HG03571 (cell line): ENCODE measurements at regions not wholly inside any gene's neighbourhood (a gene's known extent, or its start where the extent isn't known, plus 50 kb on each side); places are given as distances from the start of the nearest gene placed in this dataset.

ENCODE experiments used
- ATAC-seq: cut with Tn5 transposase; IDR thresholded peaks from one replicate; pipeline ENCODE4 v1.9.1; 2021; ENCODE audit not compliant: unreplicated experiment

DNA sequence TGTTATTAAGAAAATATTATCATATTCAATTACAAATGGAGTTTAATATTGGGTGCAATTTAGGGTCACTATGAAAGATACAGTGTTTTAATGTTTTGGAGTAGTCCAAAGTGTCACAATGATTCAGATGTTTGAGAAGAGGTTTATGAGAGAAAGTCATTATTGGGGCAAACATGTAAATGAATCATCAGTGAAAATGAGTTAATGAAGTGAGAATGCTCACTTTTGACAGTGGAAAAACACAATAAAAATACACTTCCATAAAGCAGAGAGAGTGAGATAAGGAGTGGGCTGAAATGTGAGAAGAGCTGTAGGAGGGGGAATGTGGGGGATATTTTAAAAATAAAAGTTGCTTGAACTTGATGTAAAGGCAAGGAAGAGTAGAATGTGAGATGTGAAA lies 957.1 kb downstream of the PCDH18 start:
- no peak for ATAC-seq

DNA sequence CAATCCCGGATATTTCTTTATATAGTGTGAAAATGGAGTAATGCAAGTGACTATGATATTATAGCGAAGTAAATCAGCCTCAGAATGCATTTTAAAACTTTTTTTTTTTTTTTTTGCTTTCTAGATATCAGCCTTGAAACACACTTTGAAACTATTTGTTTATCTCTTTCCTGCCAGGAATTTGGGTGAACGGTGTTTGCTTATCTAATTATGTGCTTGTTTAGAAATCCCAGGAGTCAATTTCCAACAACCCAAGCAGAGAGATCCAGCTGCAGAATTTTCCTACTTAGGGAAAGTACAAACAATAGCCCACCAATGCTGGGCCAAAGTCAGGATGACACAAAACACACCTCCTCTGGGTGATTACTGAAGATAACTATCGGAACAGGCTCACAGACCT lies 958.8 kb downstream of the PCDH18 start:
- ATAC-seq: no peak

- no peak for ATAC-seq
Observed at GRCh38 chr4:136571315-136571714, 961.0 kb downstream of the PCDH18 start.

DNA sequence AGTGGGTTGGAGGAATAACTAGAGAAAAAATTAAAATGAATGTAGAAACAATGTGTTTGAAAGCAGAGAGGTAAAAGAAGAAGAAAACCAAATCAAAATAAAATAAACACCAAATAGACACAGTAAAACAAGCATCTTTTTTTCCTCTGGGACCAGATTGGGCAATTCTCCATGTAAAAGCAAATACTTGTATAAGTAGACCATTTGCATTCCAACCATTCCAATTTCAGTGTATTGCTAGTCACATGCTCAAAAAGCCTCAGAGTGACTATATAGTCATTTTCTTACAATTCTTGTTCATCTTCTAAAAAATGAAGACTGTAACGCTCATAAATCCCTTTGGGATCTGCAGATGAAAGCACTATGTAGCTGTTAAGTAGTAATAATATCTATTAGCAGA lies 969.5 kb downstream of the PCDH18 start:
- no peak for ATAC-seq

DNA sequence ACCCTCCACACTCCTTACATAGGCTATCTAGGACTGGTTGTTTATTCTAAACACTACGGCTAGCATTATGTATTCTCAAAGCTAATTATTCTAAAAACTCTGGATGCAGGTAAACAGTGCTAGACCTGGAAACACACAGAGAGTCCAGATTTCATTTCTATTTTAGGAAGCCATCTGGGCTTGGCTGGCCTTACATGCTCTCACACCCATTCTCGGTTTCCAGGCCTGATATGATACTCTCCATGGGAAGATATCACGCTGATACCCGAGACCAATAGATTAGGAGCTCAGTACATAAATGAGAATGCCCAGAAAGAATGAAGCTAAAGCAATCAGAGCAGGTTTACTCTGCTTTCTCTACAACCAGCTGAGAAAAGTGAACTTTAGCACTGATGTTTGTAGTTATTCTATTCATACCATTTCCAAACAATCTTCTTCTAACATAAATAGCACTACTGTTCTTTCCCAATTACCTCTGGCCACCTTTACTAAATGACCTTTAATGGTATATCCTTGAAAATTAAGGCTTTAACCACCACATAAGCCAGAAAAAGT lies 973.3 kb downstream of the PCDH18 start:
- ATAC-seq: no peak

GRCh38 chr4:136557396-136557795 lies 974.9 kb downstream of the PCDH18 start:
- no peak for ATAC-seq

DNA sequence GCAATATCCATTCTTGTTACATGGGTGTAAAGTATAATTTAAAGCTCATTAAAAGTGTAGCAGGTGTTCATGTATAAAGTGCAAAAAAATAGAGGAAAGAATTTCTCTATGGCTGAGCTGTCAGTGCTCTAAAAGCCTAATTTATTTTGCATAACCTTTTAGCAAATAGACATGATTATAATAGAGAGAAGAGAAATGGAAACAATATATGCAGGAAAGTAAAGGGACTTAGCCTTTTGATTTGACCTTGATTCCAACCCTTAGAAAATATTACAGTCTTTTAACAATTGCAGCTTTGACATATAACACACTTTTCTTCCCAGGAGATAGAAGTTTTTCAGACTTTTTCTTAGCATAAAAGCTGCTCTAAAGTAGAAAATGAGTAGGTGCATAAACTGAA lies 978.3 kb downstream of the PCDH18 start:
- ATAC-seq: no peak

DNA sequence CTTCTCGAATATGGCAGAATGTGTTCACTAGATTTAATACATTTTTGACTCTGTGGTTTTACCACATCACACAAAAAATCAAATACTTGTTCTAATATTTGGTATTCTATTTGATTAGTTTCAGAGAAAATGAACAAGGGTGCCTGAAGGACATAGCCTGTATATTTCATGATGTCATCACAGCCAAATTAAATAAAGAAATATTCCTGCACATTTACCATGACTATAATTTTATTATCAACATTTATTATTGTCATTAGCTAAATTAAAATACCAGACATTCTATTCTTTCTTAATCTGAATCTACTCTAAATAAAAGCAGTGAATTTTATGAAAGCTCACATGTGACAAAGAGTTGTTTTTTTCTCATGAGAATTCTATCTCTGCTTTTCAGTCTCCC lies 980.5 kb downstream of the PCDH18 start:
- ATAC-seq: no peak

DNA sequence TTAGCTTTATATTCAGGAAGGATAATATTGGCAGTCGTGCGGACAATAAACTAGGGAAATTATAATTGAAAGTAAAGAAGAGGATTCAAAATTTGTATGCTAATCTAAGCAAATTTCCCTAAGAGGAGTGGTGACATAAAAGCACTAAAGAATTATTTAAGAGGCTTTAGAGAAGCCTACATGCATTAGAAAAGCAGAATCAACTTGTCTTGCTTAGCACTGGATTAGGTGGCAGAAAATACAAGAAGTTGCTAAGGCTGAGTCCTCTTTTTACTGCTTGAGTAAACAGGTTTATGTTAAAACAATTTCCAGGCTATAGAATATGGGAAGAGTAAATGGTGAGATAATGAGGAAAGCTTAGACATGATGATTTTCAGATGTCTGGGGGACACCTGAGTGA lies 991.5 kb downstream of the PCDH18 start:
- ATAC-seq: no peak

GRCh38 chr4:136528131-136528530 lies 1004.2 kb downstream of the PCDH18 start:
- no peak for ATAC-seq

- ATAC-seq: no peak
Observed at GRCh38 chr4:136526517-136526916, 1005.8 kb downstream of the PCDH18 start.

DNA sequence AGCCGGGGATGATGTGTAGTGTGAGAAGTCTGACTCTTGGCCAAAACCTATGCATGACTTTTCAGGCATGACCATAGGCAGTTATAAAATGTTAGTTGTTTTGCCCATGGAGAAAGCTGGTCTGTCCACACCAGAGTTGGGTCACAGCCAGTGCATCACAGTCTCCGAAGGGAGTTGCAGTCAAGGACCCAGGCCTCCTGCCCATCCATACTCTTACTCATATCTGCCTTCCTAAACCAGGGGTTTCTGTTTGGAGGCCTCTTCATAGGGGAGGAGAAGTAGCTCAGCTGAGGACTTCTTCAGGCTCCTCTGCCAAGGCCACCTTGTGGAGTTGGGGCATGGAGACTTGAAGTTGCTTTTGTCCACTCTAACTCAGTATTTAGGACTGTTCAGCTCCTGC lies 1008.3 kb downstream of the PCDH18 start:
- ATAC-seq: no peak

GRCh38 chr4:136516371-136516770 lies 1015.9 kb downstream of the PCDH18 start:
- ATAC-seq: no peak

DNA sequence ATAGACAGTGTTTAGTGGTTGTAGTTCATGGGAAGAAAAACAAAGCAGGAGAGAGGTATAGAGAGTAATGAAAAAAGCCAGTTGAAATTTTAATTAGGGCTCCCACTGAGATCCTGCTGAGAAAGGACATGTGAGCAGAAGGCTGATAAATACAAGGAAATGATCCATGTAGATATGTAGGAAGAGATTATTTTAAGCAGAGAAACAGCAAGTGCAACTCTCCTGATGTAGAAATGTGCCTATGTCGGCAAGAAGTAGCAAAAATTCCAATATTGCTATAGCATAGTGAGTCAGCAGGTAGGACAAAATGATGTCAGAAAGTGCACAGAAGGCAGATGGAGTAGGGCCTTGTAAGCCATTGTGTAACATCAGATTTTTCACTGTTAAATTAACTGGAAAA lies 1027.3 kb downstream of the PCDH18 start:
- ATAC-seq: no peak

GRCh38 chr4:136495851-136496250 lies 1036.4 kb downstream of the PCDH18 start:
- no peak for ATAC-seq

GRCh38 chr4:136495076-136495475 lies 1037.2 kb downstream of the PCDH18 start:
- ATAC-seq: no peak

DNA sequence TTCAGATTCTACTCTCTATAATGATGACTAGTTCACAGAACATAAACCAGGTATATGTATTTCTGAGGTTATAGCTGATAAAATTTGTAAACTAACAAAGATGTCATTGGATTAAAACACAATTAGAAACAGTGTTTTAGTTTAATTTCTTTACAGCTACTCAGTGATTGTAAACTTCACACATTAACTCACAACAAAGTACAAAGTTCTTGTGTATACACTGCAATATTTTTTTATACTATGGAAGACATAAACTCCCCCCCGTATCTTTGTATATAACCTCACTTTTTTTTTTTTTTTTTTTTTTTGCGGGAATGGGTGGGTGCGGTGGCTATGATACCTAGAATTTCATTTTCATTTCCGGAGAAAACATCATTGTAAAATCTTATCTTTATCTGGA lies 1043.2 kb downstream of the PCDH18 start:
- no peak for ATAC-seq

DNA sequence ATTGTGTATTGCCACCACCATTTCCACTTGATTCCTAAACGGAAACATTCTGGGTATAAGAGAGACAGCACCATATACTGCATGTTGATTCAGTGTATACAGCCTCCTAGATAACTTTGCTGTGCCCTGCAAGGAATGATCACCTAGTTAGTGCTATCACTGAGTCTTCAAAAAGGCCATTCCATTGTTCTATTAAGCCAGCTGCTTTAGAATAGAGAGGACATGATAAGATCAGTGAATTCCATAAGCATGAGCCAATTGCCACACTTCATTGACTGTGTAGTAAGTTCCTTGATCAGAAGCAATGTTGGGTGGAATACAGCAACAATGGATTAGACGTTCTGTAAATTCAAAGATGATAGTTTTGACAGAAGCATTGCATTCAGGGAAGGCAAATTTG lies 1047.3 kb downstream of the PCDH18 start:
- no peak for ATAC-seq

- no peak for ATAC-seq
Observed at GRCh38 chr4:136476753-136477152, 1055.5 kb downstream of the PCDH18 start.

DNA sequence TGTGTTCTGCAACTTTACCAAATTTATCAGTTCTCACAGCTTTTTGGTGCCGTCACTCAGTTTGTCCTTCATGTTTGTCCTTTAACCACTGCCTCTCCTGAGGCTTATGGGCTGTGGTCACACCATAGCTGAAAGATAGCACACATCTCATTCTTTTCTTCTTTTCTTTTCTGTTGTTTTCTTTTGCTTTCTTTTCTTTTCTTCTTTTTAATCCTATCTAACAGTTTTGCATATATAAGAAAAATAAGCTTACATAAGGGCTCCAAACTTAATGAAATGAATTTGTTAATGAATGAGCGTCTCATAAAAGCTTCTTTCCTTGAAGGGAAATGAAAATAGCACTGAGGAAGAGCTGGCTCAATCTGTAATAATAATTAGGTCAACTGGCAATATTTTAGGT lies 1061.2 kb downstream of the PCDH18 start:
- no peak for ATAC-seq

GRCh38 chr4:136465691-136466090 lies 1066.6 kb downstream of the PCDH18 start:
- ATAC-seq: no peak

DNA sequence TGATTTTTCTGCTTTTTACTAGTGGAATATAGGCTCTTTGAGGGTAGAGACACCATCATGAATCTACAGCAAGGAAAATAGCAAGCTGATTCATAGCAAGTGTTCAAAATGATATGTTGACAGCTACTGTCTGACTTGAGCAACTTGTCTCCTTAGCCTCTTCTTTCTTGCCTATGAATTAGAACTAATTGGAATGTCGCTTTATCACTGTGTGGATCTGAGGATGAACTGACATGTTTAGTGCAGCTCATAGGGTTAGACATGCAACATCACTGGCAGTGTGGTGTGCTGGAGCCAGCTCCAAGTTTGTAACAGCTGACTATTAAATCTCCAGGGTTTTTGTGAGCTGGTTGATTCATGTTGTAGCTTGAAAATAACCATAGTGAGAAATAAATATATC lies 1068.4 kb downstream of the PCDH18 start:
- ATAC-seq: no peak

DNA sequence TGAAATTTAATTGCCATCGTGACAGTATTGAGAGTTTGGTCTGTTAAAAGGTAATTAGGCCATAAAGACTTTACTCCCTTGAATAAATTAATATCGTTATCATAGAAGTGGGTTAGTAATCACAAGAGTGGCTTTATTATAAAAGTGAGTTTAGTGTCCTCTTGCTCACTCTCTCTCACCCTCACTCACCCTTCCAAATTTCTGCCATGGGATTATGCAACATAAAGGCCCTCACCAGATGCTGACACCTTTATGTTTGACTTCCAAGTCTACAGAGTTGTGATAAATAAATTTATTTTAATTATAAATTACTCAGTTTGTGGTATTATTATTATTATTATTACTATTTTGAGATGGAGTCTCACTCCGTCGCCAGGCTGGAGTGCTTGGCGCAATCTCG lies 1070.8 kb downstream of the PCDH18 start:
- ATAC-seq: no peak

GRCh38 chr4:136458326-136458725 lies 1074.0 kb downstream of the PCDH18 start:
- ATAC-seq: no peak
